GM18519 (cell line): ENCODE measurements at regions not wholly inside any gene's neighbourhood (a gene's known extent, or its start where the extent isn't known, plus 50 kb on each side); places are given as distances from the start of the nearest gene placed in this dataset.
"Not testable (repeated sequence)": the region's sequence is repeated elsewhere in the genome, so short reads cannot be mapped to it uniquely, and the experiment has no call there.

Experiments used
- ATAC-seq: cut with Tn5 transposase; IDR thresholded peaks from one replicate; pipeline ENCODE4 v1.9.1; 2021; ENCODE audit warnings: mild to moderate bottlenecking, moderate library complexity; ENCODE audit not compliant: unreplicated experiment, low FRiP score

DNA sequence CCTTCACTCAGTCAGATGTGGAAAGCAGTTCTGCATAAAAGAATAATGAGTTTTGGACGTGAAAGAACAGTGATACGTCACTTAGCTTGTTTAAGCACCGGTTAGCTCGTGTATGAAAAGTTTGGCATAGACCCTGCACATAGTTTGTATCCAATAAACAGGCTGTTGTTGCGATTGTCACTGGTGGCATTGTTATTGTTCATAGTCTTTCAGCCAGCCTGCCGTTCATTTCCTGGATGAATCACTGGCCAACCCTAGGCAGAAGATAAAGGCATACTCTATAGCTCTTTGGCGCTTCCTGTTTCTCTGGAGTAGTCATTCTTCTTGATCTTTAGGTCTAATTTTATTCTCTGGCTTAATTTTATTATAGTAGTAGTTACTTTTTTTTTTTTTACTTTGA lies 57.8 kb upstream of the ANKRD30A start:
- ATAC-seq, result no peak

DNA sequence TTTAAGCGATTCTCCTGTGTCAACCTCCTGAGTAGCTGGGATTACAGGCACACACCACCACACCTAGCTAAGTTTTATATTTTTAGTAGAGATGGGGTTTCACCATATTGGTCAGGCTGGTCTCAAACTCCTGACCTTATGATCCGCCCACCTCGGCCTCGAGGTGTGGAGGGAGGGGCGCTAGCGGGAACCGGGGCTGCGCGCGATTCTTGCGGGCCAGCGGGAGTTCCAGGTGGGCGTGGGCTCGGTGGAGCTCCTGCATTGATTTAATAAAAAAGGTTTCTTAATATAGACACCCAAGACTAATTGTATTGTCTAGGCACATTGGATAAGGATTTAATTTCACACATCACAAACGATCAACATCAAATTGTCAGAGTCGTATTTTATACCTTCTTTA lies 63.1 kb upstream of the ANKRD30A start:
- ATAC-seq, result not testable (repeated sequence)

DNA sequence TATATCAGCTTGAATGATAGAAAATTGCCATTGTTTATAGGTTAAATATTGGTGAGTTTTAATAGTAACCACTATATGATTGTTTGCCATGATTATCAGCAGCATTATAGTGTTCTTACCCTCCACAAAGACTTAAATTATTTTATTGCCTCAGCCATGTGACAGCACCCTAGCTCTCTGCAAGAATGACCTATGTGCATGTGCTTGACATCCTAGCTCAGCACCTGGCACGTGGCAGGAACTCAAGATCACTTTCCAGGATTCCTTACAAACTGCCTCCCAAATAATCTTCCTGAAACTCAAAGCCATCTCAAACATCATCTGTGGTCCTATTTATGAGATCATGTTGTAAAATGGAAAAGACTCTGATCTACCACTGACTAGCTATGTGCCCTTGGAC lies 68.1 kb upstream of the ANKRD30A start:
- ATAC-seq, result no peak

DNA sequence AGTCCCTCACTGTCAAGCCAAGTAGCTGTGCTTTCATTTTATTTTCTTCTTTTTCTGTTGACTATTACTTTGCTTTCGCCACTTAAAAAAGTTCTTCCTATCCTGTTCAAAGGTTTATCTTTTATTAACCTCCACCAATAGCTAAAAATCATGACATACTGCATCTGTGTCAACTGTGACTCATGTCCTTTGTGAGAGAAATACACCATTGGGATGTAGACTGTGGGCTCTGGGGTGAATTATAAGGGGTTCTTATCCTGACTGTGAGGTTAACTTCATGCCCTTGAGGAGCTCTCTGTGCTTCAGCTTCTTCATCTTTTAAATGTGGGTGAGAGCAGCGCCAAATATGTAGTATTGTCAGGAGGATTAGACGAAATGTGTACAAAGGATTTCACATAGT lies 71.9 kb upstream of the ANKRD30A start:
- ATAC-seq, result no peak

DNA sequence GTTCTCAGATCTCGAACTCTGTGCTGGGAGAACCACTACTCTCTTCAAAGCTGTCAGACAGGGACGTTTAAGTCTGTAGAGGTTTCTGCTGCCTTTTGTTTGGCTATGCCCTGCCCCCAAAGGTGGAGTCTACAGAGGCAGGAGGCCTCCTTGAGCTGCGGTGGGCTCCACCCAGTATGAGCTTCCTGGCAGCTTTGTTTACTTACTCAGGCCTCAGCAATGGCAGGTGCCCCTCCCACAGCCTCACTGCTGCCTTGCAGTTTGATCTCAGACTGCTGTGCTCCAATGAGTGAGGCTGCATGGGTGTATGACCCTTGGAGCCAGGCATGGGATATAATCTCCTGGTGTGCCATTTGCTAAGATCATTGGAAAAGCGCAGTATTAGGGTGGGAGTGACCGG lies 75.4 kb upstream of the ANKRD30A start:
- ATAC-seq, result not testable (repeated sequence)

DNA sequence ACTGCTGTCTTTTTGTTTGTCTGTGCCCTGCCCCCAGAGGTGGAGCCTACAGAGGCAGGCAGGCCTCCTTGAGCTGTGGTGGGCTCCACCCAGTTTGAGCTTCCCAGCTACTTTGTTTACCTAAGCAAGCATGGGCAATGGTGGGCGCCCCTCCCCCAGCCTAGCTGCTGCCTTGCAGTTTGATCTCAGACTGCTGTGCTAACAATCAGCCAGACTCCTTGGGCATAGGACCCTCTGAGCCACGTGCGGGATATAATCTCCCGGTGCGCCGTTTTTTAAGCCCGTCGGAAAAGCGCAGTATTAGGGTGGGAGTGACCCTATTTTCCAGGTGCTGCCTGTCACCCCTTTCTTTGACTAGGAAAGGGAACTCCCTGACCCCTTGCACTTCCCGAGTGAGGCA lies 81.1 kb upstream of the ANKRD30A start:
- ATAC-seq, result not testable (repeated sequence)

DNA sequence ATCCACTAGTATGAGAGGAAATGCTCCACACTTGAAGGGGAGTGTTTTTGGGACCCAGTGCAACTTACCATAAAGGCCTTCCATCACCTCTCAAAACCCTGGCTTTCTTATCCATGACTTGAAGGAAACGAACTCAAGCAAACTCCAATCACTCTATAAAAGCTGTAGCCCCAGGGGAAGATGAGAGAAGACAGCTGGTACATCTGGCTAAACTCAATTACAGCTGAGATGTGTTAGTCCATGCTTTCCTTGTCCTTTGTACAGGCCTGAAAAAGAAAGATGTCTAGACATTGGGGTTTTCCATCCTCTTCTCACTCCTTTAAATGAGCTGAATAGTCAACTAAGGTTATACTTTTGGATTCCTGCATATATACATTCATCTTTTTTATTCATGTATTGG lies 89.5 kb upstream of the ANKRD30A start:
- no peak for ATAC-seq

DNA sequence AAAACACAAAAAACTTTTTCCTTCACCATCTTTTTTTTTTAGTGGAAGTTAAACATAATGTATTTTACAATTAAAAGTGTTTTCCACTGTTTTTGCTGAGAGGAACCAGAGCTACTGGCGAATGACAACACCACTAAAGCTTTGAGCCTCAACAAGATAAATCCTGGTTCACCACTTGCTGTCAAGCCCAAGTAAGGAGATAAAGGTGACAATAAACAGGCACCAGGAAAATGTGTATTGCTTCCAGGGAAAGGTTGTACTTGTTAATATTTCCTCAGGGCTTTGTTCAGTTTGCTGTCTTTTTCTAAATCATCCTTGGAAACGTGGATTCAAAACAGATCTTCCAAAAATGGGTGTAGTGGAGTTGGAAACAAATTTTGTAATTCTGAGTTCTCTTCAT lies 109.9 kb upstream of the ANKRD30A start:
- no peak for ATAC-seq

DNA sequence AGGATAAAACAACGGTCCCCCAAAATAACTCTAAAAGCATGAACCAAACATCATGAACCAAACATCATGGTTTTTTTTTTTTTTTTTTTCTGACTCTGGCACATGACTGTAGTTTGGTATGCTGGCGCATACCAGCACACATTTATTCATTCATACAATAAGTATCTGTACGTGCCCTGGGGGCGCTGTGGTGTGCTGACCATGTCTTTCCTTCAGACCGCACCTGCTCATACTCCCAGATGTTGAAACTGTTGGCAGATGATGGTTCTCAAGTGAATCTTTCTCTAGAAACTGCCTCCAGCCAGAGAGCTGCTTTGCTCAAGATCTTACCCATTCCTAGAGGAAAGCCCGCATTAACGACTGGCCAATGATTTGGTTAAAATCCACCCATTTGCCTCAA lies 114.7 kb upstream of the ANKRD30A start:
- no peak for ATAC-seq

DNA sequence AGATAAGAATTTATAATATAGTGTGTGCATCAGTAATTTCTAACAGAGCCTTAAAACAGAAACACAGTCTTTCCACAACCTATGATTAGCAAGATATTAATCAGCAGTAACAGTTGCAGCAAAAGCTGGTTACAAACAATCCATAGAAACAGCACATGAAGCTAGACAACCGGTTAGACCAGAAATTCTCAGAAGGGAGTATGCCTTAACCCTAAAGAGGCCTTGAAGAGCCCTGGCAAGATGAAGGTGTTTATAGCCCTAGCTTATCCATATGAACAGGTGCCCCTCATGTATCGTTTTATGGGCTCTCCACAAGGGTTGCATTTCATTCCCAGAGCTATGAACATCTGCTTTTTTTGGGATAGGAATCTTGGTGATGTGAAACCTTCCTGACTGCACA lies 117.1 kb upstream of the ANKRD30A start:
- not testable (repeated sequence) for ATAC-seq

DNA sequence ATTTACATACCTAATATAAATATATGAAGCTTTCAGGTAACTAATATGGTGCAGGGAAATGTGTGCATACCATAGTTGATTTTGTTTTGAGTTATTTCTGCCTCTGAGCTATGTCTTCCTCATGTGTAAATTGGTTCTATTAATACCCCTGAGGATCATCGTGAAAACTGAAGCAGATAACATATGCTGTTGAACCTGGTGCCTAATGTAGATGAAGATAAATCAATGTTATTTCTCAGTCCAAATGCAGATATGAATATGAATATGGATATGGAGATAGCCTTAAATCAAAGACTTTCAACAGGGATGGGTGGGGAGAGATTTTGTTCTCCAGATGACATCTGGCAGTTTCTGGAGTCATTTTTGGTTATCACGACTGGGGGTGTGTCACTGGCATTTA lies 122.3 kb upstream of the ANKRD30A start:
- no peak for ATAC-seq

DNA sequence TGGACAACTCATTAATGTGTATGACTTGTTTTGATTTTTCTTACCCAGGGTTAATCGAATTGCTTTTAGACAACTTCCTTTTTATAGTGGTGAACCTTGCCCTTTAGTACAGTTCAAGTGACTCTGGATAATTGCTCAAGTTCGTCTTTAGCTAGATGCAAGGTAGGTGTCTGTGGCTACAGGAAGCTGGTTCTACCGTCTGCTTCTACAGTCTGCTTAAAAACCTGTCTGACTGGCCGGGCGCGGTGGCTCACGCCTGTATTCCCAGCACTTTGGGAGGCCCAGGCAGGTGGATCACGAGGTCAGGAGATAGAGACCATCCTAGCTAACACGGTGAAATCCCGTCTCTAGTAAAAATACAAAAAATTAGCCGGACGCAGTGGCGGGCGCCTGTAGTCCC lies 129.6 kb upstream of the ANKRD30A start:
- not testable (repeated sequence) for ATAC-seq

DNA sequence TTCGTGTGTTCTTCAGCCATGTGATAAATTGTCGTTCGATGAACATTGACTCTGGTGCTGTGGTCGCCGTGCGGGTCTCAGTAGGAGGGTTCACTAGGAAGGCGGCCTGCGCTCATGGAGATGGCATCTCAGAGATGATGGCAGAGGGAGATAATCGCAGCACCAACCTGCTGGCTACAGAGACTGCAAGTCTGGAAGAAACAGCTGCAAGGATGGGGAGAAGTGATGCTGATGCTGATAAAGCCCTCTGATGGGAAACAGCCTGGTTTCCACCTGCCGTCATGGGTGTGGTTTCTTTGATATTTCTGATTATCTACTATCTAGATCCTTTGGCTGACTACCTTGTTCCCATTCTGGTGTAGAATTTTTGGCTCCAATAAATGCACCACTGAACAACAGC lies 130.5 kb upstream of the ANKRD30A start:
- no peak for ATAC-seq

DNA sequence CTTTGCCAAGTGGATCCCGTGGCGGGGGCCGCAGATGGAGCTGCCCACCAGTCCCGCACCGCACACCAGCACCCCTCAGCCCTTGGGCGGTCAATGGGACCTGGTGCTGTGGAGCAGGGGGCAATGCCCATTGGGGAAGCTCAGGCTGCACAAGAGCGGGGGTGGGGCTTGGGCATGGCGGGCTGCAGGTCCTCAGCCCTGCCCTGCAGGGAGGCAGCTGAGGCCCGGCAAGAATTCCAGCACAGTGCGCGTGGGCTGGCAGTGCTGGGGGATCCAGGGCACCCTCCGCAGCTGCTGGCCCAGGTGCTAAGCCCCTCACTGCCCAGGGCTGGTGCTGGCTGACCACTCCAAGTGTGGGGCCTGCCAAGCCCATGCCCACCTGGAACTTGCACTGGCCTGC lies 136.2 kb upstream of the ANKRD30A start:
- no peak for ATAC-seq

DNA sequence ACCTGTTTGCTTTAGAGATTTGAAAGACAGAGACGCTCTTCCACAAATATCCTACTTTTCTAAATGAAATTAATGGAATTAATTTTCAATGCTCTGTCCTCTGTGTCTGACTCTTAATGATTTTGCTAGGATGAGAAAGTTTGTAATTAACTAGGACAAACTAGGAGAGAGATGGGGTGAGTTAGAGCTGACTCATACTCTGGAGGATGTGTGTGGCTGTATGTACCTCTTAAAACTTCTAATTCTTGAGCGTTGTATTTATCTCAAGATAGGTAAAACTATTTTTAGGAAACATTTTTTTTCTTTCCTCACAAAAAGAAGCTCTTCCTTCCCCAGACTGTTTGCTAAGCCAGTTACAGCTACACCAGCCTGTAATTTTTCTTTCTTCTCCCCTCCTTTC lies 178.8 kb upstream of the ANKRD30A start:
- ATAC-seq, result no peak

DNA sequence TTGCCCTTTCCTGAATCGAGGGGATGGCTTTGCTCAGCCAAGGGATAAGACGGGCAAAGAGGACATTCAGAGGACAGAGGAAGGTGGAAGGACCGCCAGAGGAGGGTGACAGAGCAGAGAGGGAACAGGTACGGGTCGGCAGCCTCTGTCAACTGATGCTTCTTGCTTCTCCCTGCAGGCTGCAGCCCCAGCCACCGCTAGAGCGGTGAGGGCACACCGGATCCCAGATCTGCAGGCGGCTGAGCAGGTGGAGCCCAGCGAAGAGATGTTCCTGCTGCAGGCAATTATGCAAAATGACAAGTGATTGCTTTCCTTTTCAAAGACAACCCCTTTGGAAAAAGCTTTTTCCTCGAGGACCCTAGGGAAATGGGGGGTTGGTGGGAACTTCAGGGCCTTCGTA lies 181.9 kb upstream of the ANKRD30A start:
- ATAC-seq, result no peak

DNA sequence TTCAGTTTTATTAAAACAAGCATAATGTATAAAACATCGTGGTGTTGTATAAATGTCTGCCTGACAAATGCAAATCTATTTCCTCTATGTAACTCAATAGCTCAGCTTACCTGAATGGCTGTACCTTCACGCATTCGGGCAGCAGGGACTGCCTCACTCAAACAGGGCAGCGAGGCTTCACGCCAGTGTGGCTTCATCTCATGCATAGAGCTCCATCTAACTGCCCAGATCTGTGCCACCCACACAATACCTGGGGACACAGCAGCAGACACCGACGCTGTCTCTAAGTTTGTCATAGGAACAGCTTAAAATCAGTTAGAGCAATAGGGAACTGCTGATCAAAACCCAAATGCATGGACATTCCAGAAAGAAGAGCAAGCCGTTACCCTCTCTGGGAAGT lies 182.8 kb upstream of the ANKRD30A start:
- no peak for ATAC-seq

DNA sequence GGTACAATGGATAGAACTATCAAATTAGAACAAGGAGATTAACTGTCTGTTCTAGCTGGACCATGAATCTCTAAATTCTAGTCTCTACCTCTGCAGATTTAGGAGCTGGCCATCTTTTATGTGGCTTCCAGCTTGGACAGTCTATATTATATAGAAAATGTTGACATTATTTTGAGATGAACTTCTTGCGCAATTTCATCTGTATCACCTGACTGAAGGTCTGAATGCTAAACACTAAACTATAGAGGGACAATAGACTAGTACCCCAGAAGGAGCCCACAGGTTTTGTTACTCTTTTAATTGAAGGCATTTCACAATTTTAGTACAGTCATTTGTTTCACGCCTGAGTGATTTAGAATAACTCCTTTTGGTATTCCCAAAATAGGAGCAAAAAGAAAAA lies 222.4 kb upstream of the ANKRD30A start:
- ATAC-seq, result no peak

DNA sequence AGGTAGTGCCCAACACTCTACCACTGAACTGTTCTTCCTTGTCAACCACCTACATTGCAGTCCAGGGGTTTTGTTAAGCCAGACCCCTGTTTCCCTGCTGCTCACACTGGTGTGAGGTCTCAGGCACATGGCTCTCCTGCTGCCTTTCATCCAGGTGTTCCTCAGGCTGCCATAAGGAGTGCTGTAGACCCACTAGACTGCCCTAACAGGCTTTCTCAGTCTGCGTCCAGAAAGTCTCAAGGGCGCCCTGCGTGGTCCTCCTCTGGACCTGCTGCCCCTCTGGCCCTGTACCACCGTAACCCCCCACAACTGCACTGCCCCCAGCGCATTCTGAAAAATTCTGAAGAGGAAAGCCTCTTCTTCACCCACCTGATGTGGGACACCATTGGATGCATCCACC lies 225.7 kb upstream of the ANKRD30A start:
- ATAC-seq, result no peak

DNA sequence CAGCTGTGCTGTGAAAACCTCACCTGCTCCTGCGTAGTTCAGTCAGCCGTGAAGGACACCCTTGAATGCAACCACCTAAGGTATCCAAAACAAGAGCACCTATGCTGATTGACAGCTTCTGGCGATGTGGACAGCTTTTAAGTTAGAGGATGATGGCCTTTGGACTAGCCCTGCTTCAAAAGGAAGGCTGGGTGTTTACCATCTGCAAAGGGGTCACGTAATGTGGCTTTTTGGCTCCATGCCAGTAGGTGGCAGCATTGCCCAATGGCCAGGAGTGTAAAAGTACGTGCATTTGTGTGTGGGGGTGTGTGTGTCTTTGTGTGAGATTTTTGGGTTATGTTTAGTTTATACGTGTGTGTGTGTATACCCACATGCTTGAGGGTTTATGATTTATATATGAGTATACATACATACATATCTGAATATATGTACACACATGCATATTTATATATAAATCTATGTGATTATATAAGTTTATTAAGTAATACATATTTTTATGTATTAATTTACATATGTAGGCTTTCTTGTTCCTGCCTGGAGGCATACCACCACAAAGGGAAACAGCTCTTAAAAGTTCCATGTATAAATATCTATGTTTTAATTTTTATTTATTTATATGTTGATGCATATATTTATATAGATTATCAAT lies 236.3 kb upstream of the ANKRD30A start:
- ATAC-seq, result peak; percentile 89

DNA sequence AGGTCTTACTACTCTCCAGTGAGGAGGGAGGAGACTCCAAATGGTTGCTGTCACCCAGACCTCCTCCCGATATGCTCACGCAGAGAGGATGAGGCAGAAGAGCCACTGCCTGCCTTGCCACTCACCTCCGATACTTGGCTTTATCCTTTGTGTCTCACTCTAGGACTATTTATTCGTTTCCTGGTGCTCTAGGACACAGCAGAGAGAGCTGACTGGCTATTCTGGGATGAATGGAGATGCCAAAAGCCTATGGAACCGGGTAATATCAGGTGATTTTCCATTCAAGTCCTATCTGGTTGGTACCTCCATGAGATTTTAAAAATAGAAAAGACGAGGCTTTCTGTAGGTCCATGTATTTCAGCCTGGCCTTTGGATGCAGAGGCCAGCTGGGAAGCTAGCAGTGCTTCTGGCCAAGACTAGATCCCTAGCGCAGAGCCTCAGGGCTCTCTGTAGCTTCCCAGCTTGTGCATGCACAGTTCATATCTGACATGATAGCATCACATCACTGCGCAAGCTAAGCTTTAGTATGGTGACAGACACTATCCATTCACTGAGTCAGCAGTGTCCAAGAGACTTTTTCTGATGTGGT lies 239.0 kb upstream of the ANKRD30A start:
- no peak for ATAC-seq

DNA sequence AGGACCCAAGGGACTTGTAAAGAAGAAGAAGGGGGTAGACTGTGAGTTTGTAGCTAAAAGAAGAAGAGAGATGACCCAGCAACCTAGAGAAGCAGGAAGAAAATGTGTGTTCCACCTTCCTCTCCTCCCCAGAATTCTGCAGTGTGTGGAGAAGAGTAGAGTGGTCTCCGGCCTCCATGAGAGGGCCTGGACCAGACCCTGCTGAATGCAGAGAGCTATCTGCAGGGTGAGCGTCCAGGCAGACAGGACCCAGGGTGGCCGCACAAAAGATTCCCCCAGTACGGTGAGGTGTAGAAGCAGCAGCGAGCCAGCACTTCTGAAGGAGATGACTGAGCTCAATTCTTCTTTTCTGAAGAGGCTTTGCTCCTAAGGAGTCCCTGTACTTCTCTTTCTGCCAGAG lies 239.7 kb upstream of the ANKRD30A start:
- no peak for ATAC-seq

DNA sequence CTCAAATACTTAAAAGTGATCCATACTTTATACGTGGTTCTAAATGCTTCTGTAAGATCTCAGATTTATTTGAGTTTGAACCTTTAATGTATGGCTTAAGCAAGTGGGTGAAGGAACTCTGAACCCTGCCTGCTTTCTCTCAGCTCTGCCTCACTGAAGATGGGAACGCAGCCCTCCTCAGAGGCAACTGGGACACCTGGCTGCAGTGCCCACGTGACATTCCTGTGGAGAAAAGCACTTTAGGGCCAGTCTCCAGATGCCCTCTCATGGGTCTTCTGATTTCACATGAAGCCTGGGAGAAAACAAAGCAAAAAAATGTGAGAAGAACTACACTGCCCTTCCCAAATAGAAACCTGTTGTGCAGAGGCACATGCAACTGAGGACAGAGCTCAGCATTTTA lies 242.6 kb upstream of the ANKRD30A start:
- ATAC-seq, result no peak
